Calu3 (cell line): ENCODE measurements at regions not wholly inside any gene's neighbourhood (a gene's known extent, or its start where the extent isn't known, plus 50 kb on each side); places are given as distances from the start of the nearest gene placed in this dataset.

Source experiments
- BruUV-seq: library from RNA; stranded (reverse); fragments of 400-500 nt; replicated peaks from 2 replicates; lab custom pipeline; 2021; lab: Mats Ljungman, UMichigan
- CTCF ChIA-PET: fragments of 300-600 bp; sonication (Branson Sonifier 250); formaldehyde crosslinking; loops from one replicate; lab custom pipeline; 2022; ENCODE audit warnings: antibody characterized with exemption; lab: Charles Lee
- DNase-seq: peaks from one replicate; pipeline ENCODE4 v3.0.0; 2022
- H3K27ac Mint-ChIP-seq: one replicate; pipeline ENCODE4 v1.8.0; 2022; ENCODE audit warnings: mixed read lengths; ENCODE audit not compliant: unreplicated experiment
- H3K27me3 Mint-ChIP-seq: one replicate; pipeline ENCODE4 v1.8.0; 2022; ENCODE audit warnings: mixed read lengths; ENCODE audit not compliant: unreplicated experiment
- H3K36me3 Mint-ChIP-seq: one replicate; pipeline ENCODE4 v1.8.0; 2022; ENCODE audit warnings: mild to moderate bottlenecking, moderate library complexity, mixed read lengths; ENCODE audit not compliant: insufficient read depth, unreplicated experiment
- H3K4me1 Mint-ChIP-seq: one replicate; pipeline ENCODE4 v1.8.0; 2022; ENCODE audit warnings: mild to moderate bottlenecking, low read depth, mixed read lengths; ENCODE audit not compliant: unreplicated experiment
- H3K4me3 Mint-ChIP-seq: one replicate; pipeline ENCODE4 v1.8.0; 2022; ENCODE audit warnings: mild to moderate bottlenecking, low read depth, moderate library complexity, mixed read lengths; ENCODE audit not compliant: unreplicated experiment
- H3K9me3 Mint-ChIP-seq: one replicate; pipeline ENCODE4 v1.8.0; 2022; ENCODE audit warnings: low read depth, mixed read lengths; ENCODE audit not compliant: unreplicated experiment
- CTCF ChIP-seq: fragments of 200-600 bp; IDR thresholded peaks from one replicate; pipeline ENCODE4 v1.8.0; 2022; ENCODE audit warnings: antibody characterized with exemption; ENCODE audit not compliant: unreplicated experiment
- intact Hi-C: fragments of 100-400 bp; cut with micrococcal nuclease; formaldehyde crosslinking; loops from one replicate; pipeline ENCODE4 v1.10.0; 2022; ENCODE audit not compliant: unreplicated experiment

GRCh38 chr1:73800376-73800775, 397.6 kb downstream of the LRRIQ3 start:
- TF ChIP-seq CTCF: no peak
- DNase-seq: no peak
- H3K36me3 Mint-ChIP-seq: no peaks in the 10 kb centered on the region
- CTCF ChIA-PET: no interaction called here
- no peaks in the 10 kb centered on the region for H3K27me3 Mint-ChIP-seq
- BruUV-seq: no TSS peak
- no peak overlapping the region for H3K27ac Mint-ChIP-seq
- peaks cover 4% of the 10 kb centered on the region for H3K9me3 Mint-ChIP-seq
- intact Hi-C loops: no loop called here
- H3K4me3 Mint-ChIP-seq: no peak overlapping the region
- peaks cover 16% of the 10 kb centered on the region for H3K4me1 Mint-ChIP-seq

- no TSS peak for BruUV-seq
- H3K9me3 Mint-ChIP-seq: peaks cover 8% of the 10 kb centered on the region
- H3K27ac Mint-ChIP-seq: no peak overlapping the region
- no peak for TF ChIP-seq CTCF
- DNase-seq: no peak
- intact Hi-C loops: no loop called here
- H3K4me1 Mint-ChIP-seq: no peaks in the 10 kb centered on the region
- CTCF ChIA-PET: no interaction called here
- no peaks in the 10 kb centered on the region for H3K27me3 Mint-ChIP-seq
- H3K4me3 Mint-ChIP-seq: no peak overlapping the region
- no peaks in the 10 kb centered on the region for H3K36me3 Mint-ChIP-seq
Measured at GRCh38 chr1:73789965-73790364, 408.0 kb downstream of the LRRIQ3 start.

DNA sequence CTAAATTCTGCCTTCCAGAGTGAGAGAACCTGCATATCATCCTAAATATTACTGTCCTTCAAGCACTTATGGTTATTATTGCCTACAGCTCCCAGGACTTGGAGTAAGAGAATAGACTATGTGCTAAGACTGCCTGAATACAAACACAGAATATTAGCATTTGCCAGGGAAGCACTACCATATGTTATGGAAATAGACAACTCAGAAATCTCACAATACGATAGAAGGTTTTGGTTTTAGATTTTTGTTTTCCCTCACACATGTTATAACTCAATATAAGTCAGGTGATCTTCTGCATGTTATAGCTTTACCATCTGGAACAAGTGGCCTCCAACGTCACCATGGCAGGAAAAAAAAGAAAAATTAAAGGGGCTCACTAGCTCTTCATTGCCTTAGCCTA, 413.9 kb downstream of the LRRIQ3 start:
- H3K9me3 Mint-ChIP-seq: peaks cover 9% of the 10 kb centered on the region
- no peak overlapping the region for H3K4me3 Mint-ChIP-seq
- no peaks in the 10 kb centered on the region for H3K27me3 Mint-ChIP-seq
- no peaks in the 10 kb centered on the region for H3K36me3 Mint-ChIP-seq
- intact Hi-C loops: no loop called here
- H3K27ac Mint-ChIP-seq: no peak overlapping the region
- no TSS peak for BruUV-seq
- H3K4me1 Mint-ChIP-seq: peaks cover 9% of the 10 kb centered on the region
- no peak for DNase-seq
- CTCF ChIA-PET: no interaction called here
- no peak for TF ChIP-seq CTCF

DNA sequence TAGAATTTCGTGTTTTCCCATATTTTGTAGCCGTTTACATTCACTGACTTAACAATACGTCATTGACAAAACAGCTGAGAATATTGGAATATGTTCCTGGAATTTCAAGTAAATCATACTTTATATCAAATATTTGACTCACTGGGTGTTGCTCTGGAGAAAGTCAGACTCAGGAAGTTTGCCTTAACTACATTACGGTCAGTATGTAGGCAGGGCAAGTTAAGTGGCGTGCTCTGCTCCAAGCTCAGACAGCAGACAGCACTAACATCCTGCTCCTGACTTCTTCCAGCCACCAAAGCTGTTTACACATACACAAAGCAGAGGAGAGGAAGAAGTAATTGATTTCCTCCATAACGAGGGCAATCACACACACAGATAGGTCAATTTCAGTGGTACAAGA, 414.6 kb downstream of the LRRIQ3 start:
- no peaks in the 10 kb centered on the region for H3K36me3 Mint-ChIP-seq

More for the DNA sequence above, 414.6 kb downstream of the LRRIQ3 start:
- Mint-ChIP-seq H3K9me3 (peaks cover 9% of the 10 kb centered on the region), H3K27me3 (no peaks in the 10 kb centered on the region), H3K4me1 (peaks cover 9% of the 10 kb centered on the region), H3K4me3 (no peak overlapping the region), H3K27ac (no peak overlapping the region)
- no peak for TF ChIP-seq CTCF
- no peak for DNase-seq
- intact Hi-C loops: no loop called here
- CTCF ChIA-PET: no interaction called here
- BruUV-seq: no TSS peak
